ENCODE measurements at regions not wholly inside any gene's neighbourhood (a gene's known extent, or its start where the extent isn't known, plus 50 kb on each side); places are given as distances from the start of the nearest gene placed in this dataset.

DNA sequence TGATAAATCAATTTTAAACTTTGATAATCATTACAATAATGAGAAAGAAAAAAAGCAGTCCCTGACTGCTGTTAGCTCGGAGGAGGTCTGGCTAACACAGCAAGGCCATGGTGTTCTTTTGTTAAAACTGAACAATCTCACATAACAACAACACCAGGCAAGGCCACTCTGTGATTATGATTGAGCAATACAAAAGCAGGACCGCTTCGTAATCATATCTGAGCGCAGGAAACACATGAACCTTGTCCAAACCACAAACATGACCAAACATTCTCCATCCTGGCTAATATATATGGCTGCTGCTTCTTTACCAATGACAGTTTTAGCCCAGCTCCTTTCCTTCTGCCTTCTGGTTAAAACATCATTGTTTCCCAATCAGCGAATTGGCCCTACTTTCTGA, 76.8 kb upstream of the DDX53 start:
- Mint-ChIP-seq H3K27me3 (no peaks in the 10 kb centered on the region), H3K4me1 (no peaks in the 10 kb centered on the region), H3K27ac (no peak overlapping the region), H3K9me3 (no peaks in the 10 kb centered on the region), H3K36me3 (ENCODE audit: low read depth) (no peaks in the 10 kb centered on the region), H3K4me3 (no peak overlapping the region)
- DNase-seq, result no peak
- intact Hi-C loops (cut with micrococcal nuclease), result no loop called here

- no peak for DNase-seq
- Mint-ChIP-seq H3K4me1 (no peaks in the 10 kb centered on the region), H3K9me3 (no peaks in the 10 kb centered on the region), H3K27me3 (peaks cover 5% of the 10 kb centered on the region), H3K36me3 (ENCODE audit: low read depth) (no peaks in the 10 kb centered on the region), H3K4me3 (no peak overlapping the region), H3K27ac (no peak overlapping the region)
- intact Hi-C loops (cut with micrococcal nuclease), result no loop called here
These were observed 65.1 kb upstream of the DDX53 start for GRCh38 chrX:22934640-22935039.

- H3K27ac Mint-ChIP-seq, result no peak overlapping the region
- H3K27me3 Mint-ChIP-seq, result no peaks in the 10 kb centered on the region
- no peak overlapping the region for H3K4me3 Mint-ChIP-seq
- intact Hi-C loops (cut with micrococcal nuclease), result no loop called here
- H3K36me3 Mint-ChIP-seq (ENCODE audit: low read depth), result no peaks in the 10 kb centered on the region
- no peaks in the 10 kb centered on the region for H3K9me3 Mint-ChIP-seq
- no peaks in the 10 kb centered on the region for H3K4me1 Mint-ChIP-seq
- no peak for DNase-seq
These were observed 54.8 kb upstream of the DDX53 start for GRCh38 chrX:22944945-22945344.
